Type B pancreatic cell (in vitro differentiated cells): ENCODE measurements at regions not wholly inside any gene's neighbourhood (a gene's known extent, or its start where the extent isn't known, plus 50 kb on each side); places are given as distances from the start of the nearest gene placed in this dataset.
A peak's percentile ranks its signal among the peaks of the same experiment; 100 is the strongest.

Experiments
- DNase-seq: peaks from one replicate; pipeline ENCODE4 v3.0.0; 2021; ENCODE audit warnings: mixed read lengths; ENCODE audit not compliant: unreplicated experiment; ENCODE audit errors: extremely low spot score
- H3K27ac Mint-ChIP-seq: 2 replicates; pipeline ENCODE4 v1.8.0; 2021; ENCODE audit warnings: mild to moderate bottlenecking, mixed read lengths
- H3K27me3 Mint-ChIP-seq: 2 replicates; pipeline ENCODE4 v1.8.0; 2021; ENCODE audit warnings: mixed read lengths
- H3K36me3 Mint-ChIP-seq: 2 replicates; pipeline ENCODE4 v1.8.0; 2021; ENCODE audit warnings: mixed read lengths
- H3K4me1 Mint-ChIP-seq: one replicate; pipeline ENCODE4 v1.8.0; 2021; ENCODE audit warnings: mixed read lengths; ENCODE audit not compliant: unreplicated experiment
- H3K4me3 Mint-ChIP-seq: 2 replicates; pipeline ENCODE4 v1.8.0; 2021; ENCODE audit warnings: mild to moderate bottlenecking, mixed read lengths
- H3K9me3 Mint-ChIP-seq: 2 replicates; pipeline ENCODE4 v1.8.0; 2021; ENCODE audit warnings: mixed read lengths
- CTCF ChIP-seq: fragments of 200-600 bp; sonication (generic); conservative IDR thresholded peaks from 2 replicates; pipeline ENCODE4 v1.5.0; 2021; ENCODE audit warnings: antibody characterized with exemption, mild to moderate bottlenecking

GRCh38 chr9:105972466-105973204 is 278.3 kb downstream of the TMEM38B start:
- peaks cover 43% of the 10 kb centered on the region for H3K4me1 Mint-ChIP-seq
- no peak overlapping the region for H3K4me3 Mint-ChIP-seq
- no peak for TF ChIP-seq CTCF
- no peaks in the 10 kb centered on the region for H3K27me3 Mint-ChIP-seq
- DNase-seq: no peak
- H3K36me3 Mint-ChIP-seq: no peaks in the 10 kb centered on the region
- no peak overlapping the region for H3K27ac Mint-ChIP-seq
- H3K9me3 Mint-ChIP-seq: peaks cover 4% of the 10 kb centered on the region

GRCh38 chr9:105973951-105974351 is 279.6 kb downstream of the TMEM38B start:
- H3K4me3 Mint-ChIP-seq: no peak overlapping the region
- no peak for TF ChIP-seq CTCF
- H3K9me3 Mint-ChIP-seq: peaks cover 4% of the 10 kb centered on the region
- DNase-seq: no peak
- no peaks in the 10 kb centered on the region for H3K36me3 Mint-ChIP-seq
- no peaks in the 10 kb centered on the region for H3K27me3 Mint-ChIP-seq
- H3K4me1 Mint-ChIP-seq: peaks cover 55% of the 10 kb centered on the region
- H3K27ac Mint-ChIP-seq: no peak overlapping the region

GRCh38 chr9:105975886-105976645 is 281.7 kb downstream of the TMEM38B start:
- H3K9me3 Mint-ChIP-seq: peaks cover 4% of the 10 kb centered on the region
- no peaks in the 10 kb centered on the region for H3K36me3 Mint-ChIP-seq
- no peak for TF ChIP-seq CTCF
- no peak for DNase-seq
- H3K4me3 Mint-ChIP-seq: no peak overlapping the region
- peaks cover 54% of the 10 kb centered on the region for H3K4me1 Mint-ChIP-seq
- no peak overlapping the region for H3K27ac Mint-ChIP-seq
- H3K27me3 Mint-ChIP-seq: peaks cover 3% of the 10 kb centered on the region

GRCh38 chr9:105978336-105978735 is 284.0 kb downstream of the TMEM38B start:
- Mint-ChIP-seq H3K27me3 (peaks cover 3% of the 10 kb centered on the region), H3K9me3 (peaks cover 4% of the 10 kb centered on the region), H3K4me3 (no peak overlapping the region), H3K36me3 (no peaks in the 10 kb centered on the region), H3K27ac (peak overlapping the region; percentile 7), H3K4me1 (peaks cover 43% of the 10 kb centered on the region)
- TF ChIP-seq CTCF: no peak
- DNase-seq: no peak

- Mint-ChIP-seq H3K36me3 (no peaks in the 10 kb centered on the region), H3K27ac (peak overlapping the region; percentile 7), H3K4me3 (no peak overlapping the region), H3K4me1 (peaks cover 38% of the 10 kb centered on the region), H3K27me3 (peaks cover 3% of the 10 kb centered on the region), H3K9me3 (peaks cover 4% of the 10 kb centered on the region)
- no peak for TF ChIP-seq CTCF
- DNase-seq: no peak
Measured at GRCh38 chr9:105978826-105979225, 284.5 kb downstream of the TMEM38B start.
